ENCODE measurements at regions not wholly inside any gene's neighbourhood (a gene's known extent, or its start where the extent isn't known, plus 50 kb on each side); places are given as distances from the start of the nearest gene placed in this dataset.

- Histone ChIP-seq H3K27me3 (no peaks in the 10 kb centered on the region), H3K4me3 (ENCODE audit: low read depth, low read length) (no peak overlapping the region), H3K4me1 (no peaks in the 10 kb centered on the region), H3K36me3 (no peaks in the 10 kb centered on the region), H3K9me3 (no peaks in the 10 kb centered on the region)
- no peak for TF ChIP-seq CTCF (IDR thresholded peaks at IDR 0.05; ENCODE audit: low read depth, low read length)
- no peak for DNase-seq
Measured at GRCh38 chr11:13859892-13860291, 102.6 kb upstream of the SPON1 start.

- TF ChIP-seq CTCF (IDR thresholded peaks at IDR 0.05; ENCODE audit: low read depth, low read length): no peak
- Histone ChIP-seq H3K4me1 (no peaks in the 10 kb centered on the region), H3K4me3 (ENCODE audit: low read depth, low read length) (no peak overlapping the region), H3K27me3 (no peaks in the 10 kb centered on the region), H3K9me3 (no peaks in the 10 kb centered on the region), H3K36me3 (no peaks in the 10 kb centered on the region)
- DNase-seq: no peak
Measured at GRCh38 chr11:13861411-13861810, 101.1 kb upstream of the SPON1 start.

- TF ChIP-seq CTCF (IDR thresholded peaks at IDR 0.05; ENCODE audit: low read depth, low read length): no peak
- H3K4me3 ChIP-seq (ENCODE audit: low read depth, low read length): no peak overlapping the region
- no peaks in the 10 kb centered on the region for H3K9me3 ChIP-seq
- no peak for DNase-seq
- H3K4me1 ChIP-seq: no peaks in the 10 kb centered on the region
- no peaks in the 10 kb centered on the region for H3K36me3 ChIP-seq
- H3K27me3 ChIP-seq: no peaks in the 10 kb centered on the region
Measured at GRCh38 chr11:13862845-13863392, 99.6 kb upstream of the SPON1 start.

- DNase-seq: no peak
- TF ChIP-seq CTCF (IDR thresholded peaks at IDR 0.05; ENCODE audit: low read depth, low read length): no peak
Measured at GRCh38 chr11:13868710-13869397, 93.7 kb upstream of the SPON1 start.

GRCh38 chr11:13869398-13869886 is 93.1 kb upstream of the SPON1 start:
- Histone ChIP-seq H3K27me3 (no peaks in the 10 kb centered on the region), H3K9me3 (no peaks in the 10 kb centered on the region), H3K36me3 (no peaks in the 10 kb centered on the region), H3K4me1 (no peaks in the 10 kb centered on the region), H3K4me3 (ENCODE audit: low read depth, low read length) (no peak overlapping the region)
- no peak for TF ChIP-seq CTCF (IDR thresholded peaks at IDR 0.05; ENCODE audit: low read depth, low read length)
- DNase-seq: no peak

More at GRCh38 chr11:13868710-13869397, 93.7 kb upstream of the SPON1 start:
- no peaks in the 10 kb centered on the region for H3K36me3 ChIP-seq
- H3K4me1 ChIP-seq: no peaks in the 10 kb centered on the region
- no peaks in the 10 kb centered on the region for H3K27me3 ChIP-seq
- H3K4me3 ChIP-seq (ENCODE audit: low read depth, low read length): no peak overlapping the region
- H3K9me3 ChIP-seq: no peaks in the 10 kb centered on the region

- H3K27me3 ChIP-seq: no peaks in the 10 kb centered on the region
- DNase-seq: no peak
- H3K36me3 ChIP-seq: no peaks in the 10 kb centered on the region
- no peaks in the 10 kb centered on the region for H3K9me3 ChIP-seq
- no peak overlapping the region for H3K4me3 ChIP-seq (ENCODE audit: low read depth, low read length)
- H3K4me1 ChIP-seq: no peaks in the 10 kb centered on the region
- no peak for TF ChIP-seq CTCF (IDR thresholded peaks at IDR 0.05; ENCODE audit: low read depth, low read length)
Measured at GRCh38 chr11:13874597-13874996, 87.9 kb upstream of the SPON1 start.

Measured in BE2C (cell line).